Right lobe of liver (tissue), 4 donors: ENCODE measurements at regions not wholly inside any gene's neighbourhood (a gene's known extent, or its start where the extent isn't known, plus 50 kb on each side); places are given as distances from the start of the nearest gene placed in this dataset.

Experiments
- CTCF ChIP-seq, 4 donors: fragments of 200-600 bp in 3 of 4; fragments of 450-650 bp in 1 of 4; IDR thresholded peaks; one replicate each; pipeline versions ENCODE4 v1.5.1 to v1.8.0; 2016 to 2022; ENCODE audit warnings: antibody characterized with exemption in 4 of 4, mild to moderate bottlenecking in 2 of 4
- POLR2A ChIP-seq: fragments of 450-650 bp; IDR thresholded peaks from one replicate; pipeline ENCODE4 v1.6.1; 2017; ENCODE audit warnings: antibody characterized with exemption, mild to moderate bottlenecking
- donor health status: DM: no; HTN: no; CAD: no.
- donor health status: DM: no; HTN: no; CAD: no.
- donor health status: DM: no; HTN: yes; CAD: no.

GRCh38 chr16:64150193-64150592 is 971.7 kb downstream of the CDH11 start:
- TF ChIP-seq CTCF (IDR thresholded peaks at IDR 0.05) (no peak), POLR2A (no peak)
